Fibroblast of lung (primary cell): ENCODE measurements at regions not wholly inside any gene's neighbourhood (a gene's known extent, or its start where the extent isn't known, plus 50 kb on each side); places are given as distances from the start of the nearest gene placed in this dataset.

Source experiments
- DNase-seq, 2 donors: peaks; one replicate each; pipeline versions ENCODE4 v3.0.0 to v3.0.0-alpha.2; 2010; ENCODE audit warnings: low read depth in 2 of 2
- H2AFZ ChIP-seq: 2 replicates; pipeline ENCODE4 v1.5.1; 2012; ENCODE audit warnings: low read length, control low read depth, inconsistent platforms
- H3K27ac ChIP-seq: 2 replicates; pipeline ENCODE4 v1.5.1; 2011; ENCODE audit warnings: low read length, control low read depth; ENCODE audit not compliant: insufficient read depth
- H3K27me3 ChIP-seq: 2 replicates; pipeline ENCODE4 v1.5.1; 2011; ENCODE audit warnings: mild to moderate bottlenecking, low read length; ENCODE audit not compliant: control insufficient read depth, insufficient read depth
- H3K36me3 ChIP-seq: 2 replicates; pipeline ENCODE4 v1.5.1; 2011; ENCODE audit warnings: low read length; ENCODE audit not compliant: control insufficient read depth, insufficient read depth
- H3K4me1 ChIP-seq: 2 replicates; pipeline ENCODE4 v1.5.1; 2011; ENCODE audit warnings: low read length; ENCODE audit not compliant: control insufficient read depth, insufficient read depth; ENCODE audit errors: extremely low read depth
- H3K4me2 ChIP-seq: 2 replicates; pipeline ENCODE4 v1.5.1; 2011; ENCODE audit warnings: low read length, control low read depth; ENCODE audit not compliant: insufficient read depth; ENCODE audit errors: extremely low read depth
- H3K4me3 ChIP-seq, 4 experiments: fragments of 200-600 bp in 1 of 4; sonication (generic) in 1 of 4; replicated peaks in 1 of 4; 2 replicates each; pipeline ENCODE4 v1.5.1; 2011 to 2016; ENCODE audit warnings: low read length in 4 of 4, low read depth in 3 of 4, mild to moderate bottlenecking in 3 of 4, control low read depth in 2 of 4, inconsistent platforms in 1 of 4, mixed read lengths in 1 of 4; ENCODE audit not compliant: insufficient read depth in 1 of 4; ENCODE audit errors: control extremely low read depth in 1 of 4
- H3K79me2 ChIP-seq: 2 replicates; pipeline ENCODE4 v1.5.1; 2012; ENCODE audit warnings: mild to moderate bottlenecking, low read length, inconsistent platforms; ENCODE audit not compliant: control insufficient read depth, insufficient read depth
- H3K9ac ChIP-seq: 2 replicates; pipeline ENCODE4 v1.5.1; 2011; ENCODE audit warnings: mild to moderate bottlenecking, low read length, control low read depth; ENCODE audit not compliant: insufficient read depth
- H3K9me3 ChIP-seq: 2 replicates; pipeline ENCODE4 v1.5.1; 2012; ENCODE audit warnings: low read depth, low read length; ENCODE audit not compliant: control insufficient read depth, insufficient read depth
- H4K20me1 ChIP-seq: 2 replicates; pipeline ENCODE4 v1.5.1; 2011; ENCODE audit warnings: low read length; ENCODE audit not compliant: control insufficient read depth, insufficient read depth; ENCODE audit errors: extremely low read depth
- CTCF ChIP-seq, 2 donors: IDR thresholded peaks in 1 of 2; conservative IDR thresholded peaks in 1 of 2; 1 replicate in 1 of 2; 2 replicates in 1 of 2; pipeline ENCODE4 v1.5.1; 2011 to 2012; ENCODE audit warnings: low read length in 2 of 2, control low read depth in 1 of 2, inconsistent platforms in 1 of 2, low read depth in 1 of 2, mild to moderate bottlenecking in 1 of 2
- EZH2 ChIP-seq: IDR thresholded peaks from 2 replicates; pipeline ENCODE4 v1.5.1; 2012; ENCODE audit warnings: low read length, control low read depth, mild to moderate bottlenecking; ENCODE audit errors: missing control alignments

DNA sequence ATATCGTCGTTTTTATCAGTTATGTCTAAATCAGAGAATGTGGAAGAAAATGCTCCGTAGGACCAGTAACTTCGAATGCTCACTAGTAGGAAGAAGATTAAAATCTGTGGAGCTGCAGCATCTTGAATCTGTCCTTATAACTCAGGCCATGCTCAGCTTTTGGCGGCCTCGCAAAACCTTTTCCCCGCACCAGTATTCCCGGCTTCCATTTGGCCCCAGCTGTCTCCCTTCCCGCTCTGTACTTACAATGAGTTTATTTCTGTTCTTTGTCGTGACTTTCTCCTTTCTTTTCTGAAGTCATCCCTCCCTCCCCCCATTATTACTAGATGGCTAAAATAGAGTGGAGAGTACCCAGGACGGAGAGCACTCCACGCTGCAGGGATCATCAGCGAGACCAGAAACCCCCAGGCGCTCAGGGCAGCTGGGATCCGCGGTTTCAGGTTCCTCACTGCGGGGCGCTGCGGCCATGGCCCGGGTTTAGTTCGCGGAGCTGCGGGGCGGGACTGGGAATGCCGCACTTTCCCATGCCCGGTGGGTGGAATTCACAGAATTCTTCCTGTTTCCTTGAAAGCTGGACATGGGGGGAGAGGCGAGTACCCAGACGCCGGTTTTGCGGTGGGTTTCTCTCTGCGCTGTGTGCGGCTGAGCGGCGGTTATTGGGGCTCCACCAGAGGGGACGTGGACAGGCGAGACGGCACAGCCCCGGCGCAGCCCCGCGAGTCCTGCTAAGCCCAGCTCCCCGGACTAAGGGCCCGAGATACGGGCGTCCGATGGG is 183.5 kb downstream of the POM121L12 start:
- Histone ChIP-seq H3K4me3 (no peak overlapping the region), H3K27ac (no peak overlapping the region), H3K9me3 (no peaks in the 10 kb centered on the region), H3K4me2 (no peak overlapping the region), H3K9ac (no peak overlapping the region), H2AFZ (no peak overlapping the region), H3K79me2 (no peaks in the 10 kb centered on the region), H3K27me3 (no peaks in the 10 kb centered on the region), H3K36me3 (no peaks in the 10 kb centered on the region), H3K4me1 (no peaks in the 10 kb centered on the region), H4K20me1 (no peaks in the 10 kb centered on the region)
- TF ChIP-seq EZH2 (no peak), CTCF (conservative IDR thresholded peaks at IDR 0.05 in 1 of 2, IDR thresholded peaks at IDR 0.05 in 1 of 2; ENCODE audit: low read depth in 1 of 2, low read length in 2 of 2) (no peak)
- DNase-seq = no peak

GRCh38 chr7:53229202-53229601 is 193.8 kb downstream of the POM121L12 start:
- TF ChIP-seq CTCF (conservative IDR thresholded peaks at IDR 0.05 in 1 of 2, IDR thresholded peaks at IDR 0.05 in 1 of 2; ENCODE audit: low read depth in 1 of 2, low read length in 2 of 2) = no peak
- TF ChIP-seq EZH2 = no peak
- H3K4me2 ChIP-seq = no peak overlapping the region
- no peak overlapping the region for H3K4me3 ChIP-seq
- no peaks in the 10 kb centered on the region for H3K9me3 ChIP-seq
- H3K27ac ChIP-seq = no peak overlapping the region
- no peaks in the 10 kb centered on the region for H3K79me2 ChIP-seq
- H2AFZ ChIP-seq = no peak overlapping the region
- DNase-seq = no peak
- H3K9ac ChIP-seq = no peak overlapping the region
- H4K20me1 ChIP-seq = no peaks in the 10 kb centered on the region
- no peaks in the 10 kb centered on the region for H3K36me3 ChIP-seq
- no peaks in the 10 kb centered on the region for H3K27me3 ChIP-seq
- no peaks in the 10 kb centered on the region for H3K4me1 ChIP-seq

- Histone ChIP-seq H4K20me1 (no peaks in the 10 kb centered on the region), H2AFZ (no peak overlapping the region), H3K79me2 (no peaks in the 10 kb centered on the region), H3K27ac (no peak overlapping the region), H3K9me3 (no peaks in the 10 kb centered on the region), H3K4me2 (no peak overlapping the region), H3K9ac (no peak overlapping the region), H3K36me3 (no peaks in the 10 kb centered on the region), H3K27me3 (no peaks in the 10 kb centered on the region), H3K4me3 (no peak overlapping the region), H3K4me1 (no peaks in the 10 kb centered on the region)
- TF ChIP-seq CTCF (conservative IDR thresholded peaks at IDR 0.05 in 1 of 2, IDR thresholded peaks at IDR 0.05 in 1 of 2; ENCODE audit: low read depth in 1 of 2, low read length in 2 of 2) = no peak
- TF ChIP-seq EZH2 = no peak
- DNase-seq = no peak
Measured at GRCh38 chr7:53237344-53237913, 202.0 kb downstream of the POM121L12 start.
